ENCODE measurements at regions not wholly inside any gene's neighbourhood (a gene's known extent, or its start where the extent isn't known, plus 50 kb on each side); places are given as distances from the start of the nearest gene placed in this dataset.
A peak's percentile ranks its signal among the peaks of the same experiment; 100 is the strongest.

GRCh38 chr10:2463316-2463715 is 604.0 kb upstream of the PFKP start:
- DNase-seq, result no peak

- no peak for DNase-seq
These were observed 604.8 kb upstream of the PFKP start for GRCh38 chr10:2462581-2462980.

GRCh38 chr10:2460812-2461211 is 606.5 kb upstream of the PFKP start:
- DNase-seq, result no peak

GRCh38 chr10:2459713-2460112 is 607.6 kb upstream of the PFKP start:
- DNase-seq, result no peak

- no peak for DNase-seq
These were observed 610.5 kb upstream of the PFKP start for GRCh38 chr10:2456834-2457233.

- no peak for DNase-seq
These were observed 622.0 kb upstream of the PFKP start for GRCh38 chr10:2445370-2445769.

- DNase-seq, result no peak
These were observed 627.4 kb upstream of the PFKP start for GRCh38 chr10:2439983-2440382.

GRCh38 chr10:2439000-2439399 is 628.3 kb upstream of the PFKP start:
- no peak for DNase-seq

- DNase-seq, result no peak
These were observed 629.0 kb upstream of the PFKP start for GRCh38 chr10:2438248-2438939.

GRCh38 chr10:2436933-2437332 is 630.4 kb upstream of the PFKP start:
- no peak for DNase-seq

- no peak for DNase-seq
These were observed 635.4 kb upstream of the PFKP start for GRCh38 chr10:2431961-2432360.

GRCh38 chr10:2427412-2427811 is 639.9 kb upstream of the PFKP start:
- DNase-seq, result no peak

- DNase-seq, result no peak
These were observed 642.0 kb upstream of the PFKP start for GRCh38 chr10:2425320-2425719.

GRCh38 chr10:2414562-2414961 is 652.8 kb upstream of the PFKP start:
- no peak for DNase-seq

- DNase-seq, result no peak
These were observed 653.3 kb upstream of the PFKP start for GRCh38 chr10:2414039-2414438.

- DNase-seq, result no peak
These were observed 657.3 kb upstream of the PFKP start for GRCh38 chr10:2410049-2410448.

GRCh38 chr10:2401459-2401858 is 664.1 kb upstream of the ADARB2 start:
- DNase-seq, result no peak

GRCh38 chr10:2399482-2399881 is 662.2 kb upstream of the ADARB2 start:
- no peak for DNase-seq

GRCh38 chr10:2392145-2392812 is 655.0 kb upstream of the ADARB2 start:
- DNase-seq, result peak in 1 of 51 donors; percentile 3

- no peak for DNase-seq
These were observed 650.3 kb upstream of the ADARB2 start for GRCh38 chr10:2387672-2388071.

GRCh38 chr10:2387261-2387660 is 649.9 kb upstream of the ADARB2 start:
- DNase-seq, result no peak

GRCh38 chr10:2380218-2380617 is 642.9 kb upstream of the ADARB2 start:
- DNase-seq, result no peak

GRCh38 chr10:2367083-2367482 is 629.8 kb upstream of the ADARB2 start:
- DNase-seq, result no peak

Data from hypothalamus (tissue), 51 donors.